DND-41 (cell line): ENCODE measurements at regions not wholly inside any gene's neighbourhood (a gene's known extent, or its start where the extent isn't known, plus 50 kb on each side); places are given as distances from the start of the nearest gene placed in this dataset.

ENCODE experiments used
- CTCF ChIP-seq: IDR thresholded peaks from 2 replicates; pipeline ENCODE4 v1.5.1; 2012; ENCODE audit warnings: borderline replicate concordance, low read length, moderate library complexity, mild to moderate bottlenecking; ENCODE audit not compliant: poor library complexity, severe bottlenecking; ENCODE audit errors: extremely low read depth
- EZH2 ChIP-seq: IDR thresholded peaks from 3 replicates; pipeline ENCODE4 v1.6.1; 2012; ENCODE audit warnings: borderline replicate concordance, low read depth, mild to moderate bottlenecking, moderate library complexity, low read length, inconsistent platforms; ENCODE audit not compliant: severe bottlenecking

- TF ChIP-seq CTCF (no peak), EZH2 (no peak)
Measured at GRCh38 chr3:73846951-73847350, 222.2 kb upstream of the PDZRN3 start.
